GM21526 (cell line): ENCODE measurements at regions not wholly inside any gene's neighbourhood (a gene's known extent, or its start where the extent isn't known, plus 50 kb on each side); places are given as distances from the start of the nearest gene placed in this dataset.

ENCODE experiments used
- ATAC-seq: cut with Tn5 transposase; IDR thresholded peaks from one replicate; pipeline ENCODE4 v1.9.1; 2021; ENCODE audit warnings: moderate library complexity; ENCODE audit not compliant: unreplicated experiment, low FRiP score

GRCh38 chr5:114208120-114208519 is 153.8 kb upstream of the KCNN2 start:
- ATAC-seq, result no peak

- ATAC-seq, result no peak
These were observed 153.3 kb upstream of the KCNN2 start for GRCh38 chr5:114208588-114208987.

- ATAC-seq, result no peak
These were observed 151.2 kb upstream of the KCNN2 start for GRCh38 chr5:114210662-114211061.

- ATAC-seq, result no peak
These were observed 140.1 kb upstream of the KCNN2 start for GRCh38 chr5:114221807-114222206.

- peak; percentile 73 for ATAC-seq
These were observed 138.0 kb upstream of the KCNN2 start for GRCh38 chr5:114223866-114224265.

- ATAC-seq, result no peak
These were observed 124.1 kb upstream of the KCNN2 start for GRCh38 chr5:114237766-114238165.

GRCh38 chr5:114238771-114239313 is 123.0 kb upstream of the KCNN2 start:
- no peak for ATAC-seq

GRCh38 chr5:114243281-114243971 is 118.4 kb upstream of the KCNN2 start:
- no peak for ATAC-seq

- no peak for ATAC-seq
These were observed 117.9 kb upstream of the KCNN2 start for GRCh38 chr5:114243972-114244317.

GRCh38 chr5:114249823-114250222 is 112.0 kb upstream of the KCNN2 start:
- ATAC-seq, result no peak

GRCh38 chr5:114250536-114250935 is 111.3 kb upstream of the KCNN2 start:
- no peak for ATAC-seq

GRCh38 chr5:114252226-114252625 is 109.6 kb upstream of the KCNN2 start:
- no peak for ATAC-seq

GRCh38 chr5:114255260-114255659 is 106.6 kb upstream of the KCNN2 start:
- ATAC-seq, result no peak

GRCh38 chr5:114261989-114262388 is 99.9 kb upstream of the KCNN2 start:
- no peak for ATAC-seq

- ATAC-seq, result no peak
These were observed 96.3 kb upstream of the KCNN2 start for GRCh38 chr5:114265432-114266060.

GRCh38 chr5:114266374-114266773 is 95.5 kb upstream of the KCNN2 start:
- ATAC-seq, result no peak

GRCh38 chr5:114296191-114296590 is 65.7 kb upstream of the KCNN2 start:
- no peak for ATAC-seq

- no peak for ATAC-seq
These were observed 64.0 kb upstream of the KCNN2 start for GRCh38 chr5:114297915-114298314.

- peak; percentile 79 for ATAC-seq
These were observed 56.3 kb upstream of the KCNN2 start for GRCh38 chr5:114305402-114306207.

- no peak for ATAC-seq
These were observed 53.9 kb upstream of the KCNN2 start for GRCh38 chr5:114308017-114308416.

GRCh38 chr5:114308508-114308907 is 53.4 kb upstream of the KCNN2 start:
- ATAC-seq, result no peak
